ENCODE measurements at regions not wholly inside any gene's neighbourhood (a gene's known extent, or its start where the extent isn't known, plus 50 kb on each side); places are given as distances from the start of the nearest gene placed in this dataset.

GRCh38 chr2:195520671-195521155 is 136.3 kb upstream of the SLC39A10 start:
- ATAC-seq (replicated peaks in 6 of 8) = no peak
- 11 to 100% (median 72%) methylated on average over 1 to 5 of the region's 5 CpGs; no CpG with 5 or more reads in 2 of the 10 experiments for WGBS, 10 experiments
- H3K4me3 ChIP-seq = no peak overlapping the region
- no peaks in the 10 kb centered on the region for H3K4me1 ChIP-seq (replicated peaks in 1 of 2)
- in situ Hi-C loops (cut with MboI; ENCODE audit: low pct_unique_long_range_greater_than_20kb in 2 of 9, low sequenced_read_pairs in 9 of 9, unreplicated experiment in 9 of 9) = no loop called here
- no peak overlapping the region for H3K27ac ChIP-seq

DNA sequence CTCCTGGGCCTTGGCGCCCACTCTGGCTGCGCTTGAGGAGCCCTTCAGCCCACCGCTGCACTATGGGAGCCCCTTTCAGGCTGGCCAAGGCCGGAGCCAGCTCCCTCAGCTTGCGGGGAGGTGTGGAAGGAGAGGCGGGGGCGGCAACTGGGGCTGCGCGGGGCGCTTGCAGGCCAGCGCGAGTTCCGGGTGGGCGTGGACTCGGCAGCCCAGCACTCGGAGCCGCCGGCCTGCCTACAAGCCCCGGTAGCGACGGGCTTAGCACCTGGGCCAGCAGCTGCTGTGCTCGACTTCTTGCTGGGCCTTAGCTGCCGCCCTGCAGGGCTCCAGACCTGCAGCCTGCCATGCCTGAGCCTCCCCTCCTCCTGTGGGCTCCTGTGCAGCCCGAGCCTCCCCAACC is 141.5 kb upstream of the SLC39A10 start:
- ATAC-seq (replicated peaks in 6 of 8) = no peak
- H3K4me3 ChIP-seq = no peak overlapping the region
- H3K27ac ChIP-seq = no peak overlapping the region
- in situ Hi-C loops (cut with MboI; ENCODE audit: low pct_unique_long_range_greater_than_20kb in 2 of 9, low sequenced_read_pairs in 9 of 9, unreplicated experiment in 9 of 9) = no loop called here
- H3K4me1 ChIP-seq (replicated peaks in 1 of 2) = peaks cover 0 to 2% of the 10 kb centered on the region in 2 donors
- 80 to 90% methylated on average over 1 to 2 of the region's 24 CpGs; no CpG with 5 or more reads in 8 of the 10 experiments for WGBS, 10 experiments

DNA sequence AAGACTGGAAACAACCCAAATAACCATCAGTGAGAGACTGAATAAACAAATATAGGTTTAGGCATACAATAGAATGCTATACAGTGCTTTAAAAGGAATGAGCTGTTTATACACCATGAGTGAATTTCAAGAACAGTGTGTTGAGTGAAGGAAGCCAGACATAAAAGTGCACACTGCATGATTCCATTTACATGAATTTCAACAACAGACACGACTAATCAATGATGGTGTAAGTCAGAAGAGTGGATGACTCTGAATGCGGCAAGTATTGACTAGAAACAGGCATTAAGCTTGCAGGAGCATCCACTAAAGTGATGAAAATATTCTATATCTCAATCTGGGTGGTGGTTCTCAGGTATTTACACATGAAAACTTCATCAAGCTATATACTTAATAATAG is 142.7 kb upstream of the SLC39A10 start:
- no peak overlapping the region for H3K27ac ChIP-seq
- in situ Hi-C loops (cut with MboI; ENCODE audit: low pct_unique_long_range_greater_than_20kb in 2 of 9, low sequenced_read_pairs in 9 of 9, unreplicated experiment in 9 of 9) = no loop called here
- H3K4me1 ChIP-seq (replicated peaks in 1 of 2) = peaks cover 0 to 2% of the 10 kb centered on the region in 2 donors
- 50 to 100% (median 67%) methylated on average over 1 to 2 of the region's 2 CpGs; no CpG with 5 or more reads in 3 of the 10 experiments for WGBS, 10 experiments
- ATAC-seq (replicated peaks in 6 of 8) = no peak
- no peak overlapping the region for H3K4me3 ChIP-seq

- in situ Hi-C loops (cut with MboI; ENCODE audit: low pct_unique_long_range_greater_than_20kb in 2 of 9, low sequenced_read_pairs in 9 of 9, unreplicated experiment in 9 of 9) = no loop called here
Measured at GRCh38 chr2:195513119-195513518, 143.9 kb upstream of the SLC39A10 start.

GRCh38 chr2:195509551-195509950 is 147.5 kb upstream of the SLC39A10 start:
- H3K4me3 ChIP-seq = no peak overlapping the region
- in situ Hi-C loops (cut with MboI; ENCODE audit: low pct_unique_long_range_greater_than_20kb in 2 of 9, low sequenced_read_pairs in 9 of 9, unreplicated experiment in 9 of 9) = no loop called here
- peaks cover 0 to 2% of the 10 kb centered on the region in 2 donors for H3K4me1 ChIP-seq (replicated peaks in 1 of 2)
- no peak for ATAC-seq (replicated peaks in 6 of 8)
- no peak overlapping the region for H3K27ac ChIP-seq
- 67 to 100% (median 89%) methylated on average over 1 of the region's 1 CpG; no CpG with 5 or more reads in 4 of the 10 experiments for WGBS, 10 experiments

More at GRCh38 chr2:195513119-195513518, 143.9 kb upstream of the SLC39A10 start:
- ATAC-seq (replicated peaks in 6 of 8) = no peak
- 41 to 80% (median 64%) methylated on average over 1 to 8 of the region's 9 CpGs for WGBS, 10 experiments
- H3K4me1 ChIP-seq (replicated peaks in 1 of 2) = peaks cover 0 to 2% of the 10 kb centered on the region in 2 donors
- no peak overlapping the region for H3K4me3 ChIP-seq
- H3K27ac ChIP-seq = no peak overlapping the region

DNA sequence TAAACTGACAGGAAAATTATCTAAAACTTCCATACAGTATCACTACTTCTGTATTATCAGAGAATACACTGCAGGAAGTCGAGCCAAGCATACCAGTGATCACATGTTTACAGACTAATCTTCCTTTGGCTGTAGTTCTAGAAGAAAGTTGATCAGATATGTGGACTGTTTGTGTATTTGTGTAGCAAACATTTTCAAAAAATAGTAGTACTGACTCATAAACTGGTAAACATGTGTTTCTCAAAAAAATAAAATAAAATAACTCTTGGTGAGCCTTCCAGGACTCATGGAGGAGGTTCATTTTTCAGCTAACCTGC is 148.9 kb upstream of the SLC39A10 start:
- ATAC-seq (replicated peaks in 6 of 8) = no peak
- in situ Hi-C loops (cut with MboI; ENCODE audit: low pct_unique_long_range_greater_than_20kb in 2 of 9, low sequenced_read_pairs in 9 of 9, unreplicated experiment in 9 of 9) = no loop called here
- Histone ChIP-seq H3K27ac (no peak overlapping the region), H3K4me1 (replicated peaks in 1 of 2) (peaks cover 0 to 2% of the 10 kb centered on the region in 2 donors), H3K4me3 (no peak overlapping the region)
- WGBS, 10 experiments = 38 to 100% (median 75%) methylated on average over 1 of the region's 1 CpG; no CpG with 5 or more reads in 1 of the 10 experiments

DNA sequence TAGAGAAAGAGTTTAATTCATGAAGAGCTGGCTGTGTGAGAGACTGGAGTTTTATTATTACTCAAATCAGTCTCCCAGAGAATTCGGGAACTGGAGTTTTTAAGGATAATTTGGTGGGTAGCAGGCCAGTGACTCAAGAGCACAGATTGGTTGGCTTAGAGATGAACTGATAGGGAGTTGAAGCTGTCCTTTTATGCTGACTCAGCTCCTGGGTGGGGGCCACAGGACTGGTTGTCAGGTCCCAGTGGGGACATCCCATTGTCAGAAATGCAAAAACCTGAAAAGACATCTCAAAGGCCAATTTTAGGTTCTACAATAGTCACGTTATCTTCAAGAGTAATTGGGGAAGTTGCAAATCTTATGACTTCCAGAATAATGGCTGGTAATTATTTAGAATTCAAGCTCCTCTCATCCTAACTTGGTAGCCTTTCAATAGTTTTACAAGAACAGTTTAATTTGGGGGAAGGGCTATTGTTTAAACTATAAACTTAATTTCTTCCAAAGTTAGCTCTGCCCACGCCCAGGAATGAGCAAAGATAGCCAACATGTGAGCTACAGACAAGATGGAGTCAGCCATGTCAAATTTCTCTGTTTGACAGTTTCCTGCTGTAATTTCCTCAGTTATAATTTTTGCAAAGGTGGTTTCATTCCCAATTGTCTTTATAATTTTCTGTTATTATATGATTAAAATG is 149.4 kb upstream of the SLC39A10 start:
- in situ Hi-C loops (cut with MboI; ENCODE audit: low pct_unique_long_range_greater_than_20kb in 2 of 9, low sequenced_read_pairs in 9 of 9, unreplicated experiment in 9 of 9) = no loop called here
- WGBS, 10 experiments = 10 to 100% (median 65%) methylated on average over 1 to 3 of the region's 3 CpGs; no CpG with 5 or more reads in 1 of the 10 experiments
- Histone ChIP-seq H3K4me1 (replicated peaks in 1 of 2) (peaks cover 0 to 2% of the 10 kb centered on the region in 2 donors), H3K4me3 (no peak overlapping the region), H3K27ac (no peak overlapping the region)
- ATAC-seq (replicated peaks in 6 of 8) = no peak

DNA sequence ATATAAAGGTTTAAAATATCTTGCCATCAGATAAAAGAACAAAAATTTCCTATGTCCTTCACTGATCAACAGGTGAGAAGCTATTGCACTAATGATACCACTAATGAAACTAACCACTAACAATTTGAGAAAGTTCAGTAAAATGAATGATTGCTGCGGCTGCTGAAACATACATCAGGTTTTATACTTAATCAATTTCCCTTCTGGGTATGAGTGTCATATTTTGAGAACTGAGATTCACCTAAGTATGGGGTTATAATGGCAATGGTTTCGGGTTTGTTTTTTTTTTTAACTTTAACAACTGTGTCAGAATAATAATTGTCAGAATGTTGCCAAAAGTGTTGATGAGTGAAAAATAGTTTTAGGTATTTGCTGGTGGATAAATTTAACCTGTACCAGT is 151.3 kb upstream of the SLC39A10 start:
- no peak for ATAC-seq (replicated peaks in 6 of 8)
- Histone ChIP-seq H3K4me3 (no peak overlapping the region), H3K4me1 (replicated peaks in 1 of 2) (peaks cover 0 to under 1% of the 10 kb centered on the region in 2 donors), H3K27ac (no peak overlapping the region)
- in situ Hi-C loops (cut with MboI; ENCODE audit: low pct_unique_long_range_greater_than_20kb in 2 of 9, low sequenced_read_pairs in 9 of 9, unreplicated experiment in 9 of 9) = no loop called here
- 20 to 100% (median 91%) methylated on average over 1 to 2 of the region's 2 CpGs for WGBS, 10 experiments

- no peak for ATAC-seq (replicated peaks in 6 of 8)
- Histone ChIP-seq H3K4me3 (no peak overlapping the region), H3K4me1 (replicated peaks in 1 of 2) (no peaks in the 10 kb centered on the region), H3K27ac (no peak overlapping the region)
- WGBS, 10 experiments = 63 to 95% (median 86%) methylated on average over 2 to 6 of the region's 6 CpGs; no CpG with 5 or more reads in 1 of the 10 experiments
- in situ Hi-C loops (cut with MboI; ENCODE audit: low pct_unique_long_range_greater_than_20kb in 2 of 9, low sequenced_read_pairs in 9 of 9, unreplicated experiment in 9 of 9) = no loop called here
Measured at GRCh38 chr2:195503208-195503607, 153.8 kb upstream of the SLC39A10 start.

- H3K27ac ChIP-seq = no peak overlapping the region
- H3K4me1 ChIP-seq (replicated peaks in 1 of 2) = no peaks in the 10 kb centered on the region
- no peak overlapping the region for H3K4me3 ChIP-seq
- ATAC-seq (replicated peaks in 6 of 8) = no peak
- in situ Hi-C loops (cut with MboI; ENCODE audit: low pct_unique_long_range_greater_than_20kb in 2 of 9, low sequenced_read_pairs in 9 of 9, unreplicated experiment in 9 of 9) = no loop called here
- WGBS, 10 experiments = 85 to 100% (median 92%) methylated on average over 1 to 7 of the region's 7 CpGs; no CpG with 5 or more reads in 1 of the 10 experiments
Measured at GRCh38 chr2:195501746-195502145, 155.3 kb upstream of the SLC39A10 start.

DNA sequence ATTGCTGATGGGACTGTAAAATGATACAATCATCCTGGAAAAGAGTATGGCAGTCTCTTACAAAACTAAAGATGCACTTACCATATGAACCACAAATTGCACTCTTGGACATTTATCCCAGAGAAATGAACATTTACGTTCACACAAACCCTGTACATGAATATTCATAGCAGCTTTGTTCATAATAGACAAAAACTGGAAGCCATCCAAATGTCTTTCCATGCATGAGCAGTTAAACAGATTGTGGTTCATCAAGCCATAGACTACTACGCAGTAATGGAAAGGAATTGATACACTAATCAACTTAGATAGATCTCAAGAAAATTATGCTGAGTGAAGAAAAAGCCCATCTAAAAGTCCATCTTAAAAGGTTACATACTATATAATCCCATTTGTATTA is 156.1 kb upstream of the SLC39A10 start:
- WGBS, 10 experiments = 0 to 100% (median 76%) methylated on average over 1 to 2 of the region's 2 CpGs; no CpG with 5 or more reads in 2 of the 10 experiments
- in situ Hi-C loops (cut with MboI; ENCODE audit: low pct_unique_long_range_greater_than_20kb in 2 of 9, low sequenced_read_pairs in 9 of 9, unreplicated experiment in 9 of 9) = no loop called here
- peak in 3 of 8 experiments; percentile 8 to 65 (median 10) for ATAC-seq (replicated peaks in 6 of 8)
- H3K4me1 ChIP-seq (replicated peaks in 1 of 2) = no peaks in the 10 kb centered on the region
- no peak overlapping the region for H3K27ac ChIP-seq
- no peak overlapping the region for H3K4me3 ChIP-seq

DNA sequence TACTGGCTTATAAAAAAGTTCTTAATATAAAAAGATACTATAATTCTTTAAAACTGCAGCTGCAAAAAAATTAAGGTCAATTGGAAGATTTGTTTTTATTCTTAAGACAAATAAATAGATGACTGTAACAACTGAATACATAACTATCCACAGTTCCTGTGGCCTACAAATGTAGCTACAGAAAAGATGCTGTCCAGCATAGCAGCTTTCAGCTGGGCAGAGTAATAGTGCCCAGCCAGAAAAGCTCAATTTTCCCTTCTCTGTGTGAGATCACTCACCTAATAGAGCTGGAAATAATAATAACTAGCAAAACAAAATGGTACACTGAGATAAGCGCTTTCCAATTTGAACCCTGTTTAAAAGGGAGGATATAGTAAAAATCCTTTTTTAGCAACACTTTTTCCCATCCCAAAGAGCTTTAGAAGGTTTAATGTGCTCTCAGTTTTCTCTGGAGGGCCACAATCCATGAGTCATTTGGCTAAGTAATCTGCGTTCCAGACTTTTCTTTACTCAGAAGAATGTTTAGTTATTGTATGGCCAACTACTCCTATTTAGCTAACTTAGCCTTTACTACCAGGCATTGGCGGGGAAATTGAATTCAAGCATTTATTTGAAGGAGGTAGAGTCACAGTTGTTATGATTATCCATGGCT is 158.1 kb upstream of the SLC39A10 start:
- no peaks in the 10 kb centered on the region for H3K4me1 ChIP-seq (replicated peaks in 1 of 2)
- ATAC-seq (replicated peaks in 6 of 8) = no peak
- WGBS, 10 experiments = 76 to 100% (median 94%) methylated on average over 1 to 3 of the region's 3 CpGs; no CpG with 5 or more reads in 1 of the 10 experiments
- H3K27ac ChIP-seq = no peak overlapping the region
- no peak overlapping the region for H3K4me3 ChIP-seq
- in situ Hi-C loops (cut with MboI; ENCODE audit: low pct_unique_long_range_greater_than_20kb in 2 of 9, low sequenced_read_pairs in 9 of 9, unreplicated experiment in 9 of 9) = no loop called here

GRCh38 chr2:195498176-195498575 is 158.8 kb upstream of the SLC39A10 start:
- in situ Hi-C loops (cut with MboI; ENCODE audit: low pct_unique_long_range_greater_than_20kb in 2 of 9, low sequenced_read_pairs in 9 of 9, unreplicated experiment in 9 of 9) = no loop called here
- ATAC-seq (replicated peaks in 6 of 8) = no peak
- Histone ChIP-seq H3K27ac (no peak overlapping the region), H3K4me1 (replicated peaks in 1 of 2) (no peaks in the 10 kb centered on the region), H3K4me3 (no peak overlapping the region)

Measured in motor neuron (in vitro differentiated cells).